Stimulated activated CD8-positive, alpha-beta memory T cell treated with anti-CD3 and anti-CD28 coated beads, Interleukin-7, amount 100 ng/mL, for 48 hours (primary cell): ENCODE measurements at regions not wholly inside any gene's neighbourhood (a gene's known extent, or its start where the extent isn't known, plus 50 kb on each side); places are given as distances from the start of the nearest gene placed in this dataset.
"Not testable (repeated sequence)": the region's sequence is repeated elsewhere in the genome, so short reads cannot be mapped to it uniquely, and the experiment has no call there.

Source experiments
- DNase-seq, 2 donors: peaks; one replicate each; pipeline ENCODE4 v3.0.0-alpha.2; 2020; ENCODE audit warnings: low read depth in 1 of 2; ENCODE audit errors: extremely low read depth in 1 of 2

- DNase-seq = not testable (repeated sequence)
Observed at GRCh38 chr2:89246620-89247019, 555.1 kb downstream of the RPIA start.

- not testable (repeated sequence) for DNase-seq
Observed at GRCh38 chr2:89255013-89255412, 563.5 kb downstream of the RPIA start.

- not testable (repeated sequence) for DNase-seq
Observed at GRCh38 chr2:89273443-89273842, 582.0 kb downstream of the RPIA start.

- not testable (repeated sequence) for DNase-seq
Observed at GRCh38 chr2:89280536-89280935, 589.1 kb downstream of the RPIA start.

- DNase-seq = not testable (repeated sequence)
Observed at GRCh38 chr2:89286448-89287080, 595.1 kb downstream of the RPIA start.

- DNase-seq = not testable (repeated sequence)
Observed at GRCh38 chr2:89287084-89287483, 595.6 kb downstream of the RPIA start.

GRCh38 chr2:89291717-89292298, 600.3 kb downstream of the RPIA start:
- DNase-seq = not testable (repeated sequence)

- DNase-seq = not testable (repeated sequence)
Observed at GRCh38 chr2:89293399-89293798, 601.9 kb downstream of the RPIA start.

GRCh38 chr2:89294335-89294734, 602.9 kb downstream of the RPIA start:
- DNase-seq = not testable (repeated sequence)

- DNase-seq = not testable (repeated sequence)
Observed at GRCh38 chr2:89296820-89297398, 605.4 kb downstream of the RPIA start.

GRCh38 chr2:89299196-89299595, 607.7 kb downstream of the RPIA start:
- DNase-seq = not testable (repeated sequence)

GRCh38 chr2:89305623-89306022, 614.1 kb downstream of the RPIA start:
- not testable (repeated sequence) for DNase-seq

GRCh38 chr2:89306869-89307637, 615.6 kb downstream of the RPIA start:
- DNase-seq = not testable (repeated sequence)

GRCh38 chr2:89318990-89319389, 627.5 kb downstream of the RPIA start:
- DNase-seq = not testable (repeated sequence)

GRCh38 chr2:89325894-89326293, 634.4 kb downstream of the RPIA start:
- DNase-seq = not testable (repeated sequence)

GRCh38 chr2:89326455-89326854, 635.0 kb downstream of the RPIA start:
- not testable (repeated sequence) for DNase-seq

GRCh38 chr2:89328790-89329189, 637.3 kb downstream of the RPIA start:
- not testable (repeated sequence) for DNase-seq
